GM23338 (cell line): ENCODE measurements at regions not wholly inside any gene's neighbourhood (a gene's known extent, or its start where the extent isn't known, plus 50 kb on each side); places are given as distances from the start of the nearest gene placed in this dataset.
A peak's percentile ranks its signal among the peaks of the same experiment; 100 is the strongest.

ENCODE experiments used
- ATAC-seq: fragments of 200-7000 bp; cut with Tn5 transposase; 3 replicates; pipeline ENCODE4 v1.9.1; 2020
- DNase-seq: peaks from one replicate; pipeline ENCODE4 v3.0.0-alpha.2; 2015; ENCODE audit warnings: low spot score
- H2AFZ ChIP-seq: fragments of 200-600 bp; sonication (generic); 2 replicates; pipeline ENCODE4 v1.8.0; 2016; ENCODE audit warnings: antibody characterized with exemption, mild to moderate bottlenecking, moderate library complexity
- H3F3A ChIP-seq: fragments of 200-600 bp; sonication (generic); replicated peaks from 2 replicates; pipeline ENCODE4 v1.8.0; 2017; ENCODE audit warnings: antibody characterized with exemption, mixed run types, low read depth
- H3K27ac ChIP-seq: fragments of 200-600 bp; sonication (generic); 2 replicates; pipeline ENCODE4 v1.6.1; 2016; ENCODE audit warnings: low read depth
- H3K27me3 ChIP-seq: fragments of 200-600 bp; sonication (generic); 2 replicates; pipeline ENCODE4 v1.8.0; 2016; ENCODE audit warnings: mild to moderate bottlenecking, mixed run types, moderate library complexity; ENCODE audit not compliant: insufficient read depth
- H3K36me3 ChIP-seq: fragments of 200-600 bp; sonication (generic); 2 replicates; pipeline ENCODE4 v1.8.0; 2016; ENCODE audit warnings: mild to moderate bottlenecking; ENCODE audit not compliant: insufficient read depth
- H3K4me1 ChIP-seq: fragments of 200-600 bp; sonication (generic); 2 replicates; pipeline ENCODE4 v1.8.0; 2016; ENCODE audit warnings: mild to moderate bottlenecking, moderate library complexity; ENCODE audit not compliant: insufficient read depth
- H3K4me2 ChIP-seq: fragments of 200-600 bp; sonication (generic); 2 replicates; pipeline ENCODE4 v1.7.1; 2017; ENCODE audit warnings: mixed run types
- H3K4me3 ChIP-seq: fragments of 200-600 bp; sonication (generic); 2 replicates; pipeline ENCODE4 v1.6.1; 2016; ENCODE audit warnings: mixed run types
- H3K79me2 ChIP-seq: fragments of 200-600 bp; sonication (generic); replicated peaks from 2 replicates; pipeline ENCODE4 v1.8.0; 2017; ENCODE audit warnings: mild to moderate bottlenecking; ENCODE audit not compliant: insufficient read depth
- H3K9me2 ChIP-seq: fragments of 200-600 bp; sonication (generic); 2 replicates; pipeline ENCODE4 v1.8.0; 2017; ENCODE audit not compliant: insufficient read depth
- H4K20me1 ChIP-seq: fragments of 200-600 bp; sonication (generic); replicated peaks from 2 replicates; pipeline ENCODE4 v1.8.0; 2017; ENCODE audit warnings: mild to moderate bottlenecking; ENCODE audit not compliant: insufficient read depth
- H3K27ac Mint-ChIP-seq: 2 replicates; pipeline ENCODE4 v1.8.0; 2020; ENCODE audit warnings: inconsistent platforms, mild to moderate bottlenecking, moderate library complexity, mixed read lengths
- H3K27me3 Mint-ChIP-seq: 3 replicates; pipeline ENCODE4 v1.8.0; 2022; ENCODE audit warnings: low read depth, mild to moderate bottlenecking, moderate library complexity, mixed read lengths, inconsistent platforms; ENCODE audit not compliant: insufficient read depth, poor library complexity
- H3K36me3 Mint-ChIP-seq: 3 replicates; pipeline ENCODE4 v1.8.0; 2021; ENCODE audit warnings: low read depth, mild to moderate bottlenecking, inconsistent platforms, moderate library complexity, mixed read lengths
- H3K4me1 Mint-ChIP-seq: 3 replicates; pipeline ENCODE4 v1.8.0; 2020; ENCODE audit warnings: mild to moderate bottlenecking, inconsistent platforms, mixed read lengths
- H3K4me3 Mint-ChIP-seq: 3 replicates; pipeline ENCODE4 v1.8.0; 2021; ENCODE audit warnings: moderate library complexity, mild to moderate bottlenecking, inconsistent platforms, mixed read lengths
- H3K9me3 Mint-ChIP-seq: 3 replicates; pipeline ENCODE4 v1.8.0; 2020; ENCODE audit warnings: moderate library complexity, mild to moderate bottlenecking, inconsistent platforms, mixed read lengths
- EZH2 ChIP-seq: fragments of 200-600 bp; sonication (generic); IDR thresholded peaks from one replicate; pipeline ENCODE4 v1.8.0; 2017; ENCODE audit warnings: antibody characterized with exemption, mild to moderate bottlenecking, low read depth; ENCODE audit not compliant: unreplicated experiment
- EZH2phosphoT487 ChIP-seq: fragments of 200-600 bp; sonication (generic); IDR thresholded peaks from one replicate; pipeline ENCODE4 v1.8.1; 2018; ENCODE audit warnings: antibody characterized with exemption; ENCODE audit not compliant: unreplicated experiment
- JUNB ChIP-seq: IDR thresholded peaks from one replicate; pipeline ENCODE4 v1.6.1; 2016; ENCODE audit warnings: antibody characterized with exemption; ENCODE audit not compliant: unreplicated experiment
- NANOG ChIP-seq: IDR thresholded peaks from 2 replicates; pipeline ENCODE4 v1.6.1; 2016; ENCODE audit warnings: antibody characterized with exemption, borderline replicate concordance
- TF ChIP-seq, protein P1 (sequence below): fragments of 250-450 bp; sonication (Bioruptor Pico); IDR thresholded peaks from 2 replicates; pipeline ENCODE4 v1.5.0; 2020; ENCODE audit warnings: mild to moderate bottlenecking, moderate library complexity
- TF ChIP-seq, protein P2 (sequence below): IDR thresholded peaks from 2 replicates; pipeline ENCODE4 v1.6.1; 2016; ENCODE audit warnings: antibody characterized with exemption
- TF ChIP-seq, protein P3 (sequence below): IDR thresholded peaks from one replicate; pipeline ENCODE4 v1.6.1; 2018; ENCODE audit warnings: antibody characterized with exemption; ENCODE audit not compliant: unreplicated experiment
- TF ChIP-seq, protein P4 (sequence below), 2 experiments: fragments of 200-600 bp in 1 of 2; sonication (generic) in 1 of 2; conservative IDR thresholded peaks; 2 replicates each; pipeline versions ENCODE4 v1.5.1 to v1.6.1; 2016 to 2017; ENCODE audit warnings: antibody characterized with exemption in 2 of 2, low read depth in 2 of 2, mild to moderate bottlenecking in 2 of 2, moderate library complexity in 1 of 2

DNA sequence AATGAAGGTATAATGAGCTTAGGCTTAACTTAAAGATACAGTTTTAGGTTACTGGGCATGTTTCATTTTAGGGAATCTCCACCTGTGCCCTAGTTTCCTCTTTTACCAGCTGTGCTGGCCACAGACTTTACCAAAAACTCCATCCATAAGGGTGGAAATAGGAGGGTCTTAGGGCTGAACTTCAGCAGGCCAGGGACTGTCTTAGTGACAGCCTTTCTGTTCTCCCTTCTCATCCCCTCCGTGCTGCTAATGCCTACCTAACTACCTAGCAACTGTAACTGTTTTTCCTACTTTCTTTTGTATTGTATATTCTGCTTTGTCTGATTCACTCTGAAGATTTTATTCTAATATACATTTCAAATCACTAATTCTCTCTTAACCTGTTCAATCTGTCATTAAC, 1375.3 kb downstream of the PCDH18 start (continued):
- TF ChIP-seq, protein P1, sequence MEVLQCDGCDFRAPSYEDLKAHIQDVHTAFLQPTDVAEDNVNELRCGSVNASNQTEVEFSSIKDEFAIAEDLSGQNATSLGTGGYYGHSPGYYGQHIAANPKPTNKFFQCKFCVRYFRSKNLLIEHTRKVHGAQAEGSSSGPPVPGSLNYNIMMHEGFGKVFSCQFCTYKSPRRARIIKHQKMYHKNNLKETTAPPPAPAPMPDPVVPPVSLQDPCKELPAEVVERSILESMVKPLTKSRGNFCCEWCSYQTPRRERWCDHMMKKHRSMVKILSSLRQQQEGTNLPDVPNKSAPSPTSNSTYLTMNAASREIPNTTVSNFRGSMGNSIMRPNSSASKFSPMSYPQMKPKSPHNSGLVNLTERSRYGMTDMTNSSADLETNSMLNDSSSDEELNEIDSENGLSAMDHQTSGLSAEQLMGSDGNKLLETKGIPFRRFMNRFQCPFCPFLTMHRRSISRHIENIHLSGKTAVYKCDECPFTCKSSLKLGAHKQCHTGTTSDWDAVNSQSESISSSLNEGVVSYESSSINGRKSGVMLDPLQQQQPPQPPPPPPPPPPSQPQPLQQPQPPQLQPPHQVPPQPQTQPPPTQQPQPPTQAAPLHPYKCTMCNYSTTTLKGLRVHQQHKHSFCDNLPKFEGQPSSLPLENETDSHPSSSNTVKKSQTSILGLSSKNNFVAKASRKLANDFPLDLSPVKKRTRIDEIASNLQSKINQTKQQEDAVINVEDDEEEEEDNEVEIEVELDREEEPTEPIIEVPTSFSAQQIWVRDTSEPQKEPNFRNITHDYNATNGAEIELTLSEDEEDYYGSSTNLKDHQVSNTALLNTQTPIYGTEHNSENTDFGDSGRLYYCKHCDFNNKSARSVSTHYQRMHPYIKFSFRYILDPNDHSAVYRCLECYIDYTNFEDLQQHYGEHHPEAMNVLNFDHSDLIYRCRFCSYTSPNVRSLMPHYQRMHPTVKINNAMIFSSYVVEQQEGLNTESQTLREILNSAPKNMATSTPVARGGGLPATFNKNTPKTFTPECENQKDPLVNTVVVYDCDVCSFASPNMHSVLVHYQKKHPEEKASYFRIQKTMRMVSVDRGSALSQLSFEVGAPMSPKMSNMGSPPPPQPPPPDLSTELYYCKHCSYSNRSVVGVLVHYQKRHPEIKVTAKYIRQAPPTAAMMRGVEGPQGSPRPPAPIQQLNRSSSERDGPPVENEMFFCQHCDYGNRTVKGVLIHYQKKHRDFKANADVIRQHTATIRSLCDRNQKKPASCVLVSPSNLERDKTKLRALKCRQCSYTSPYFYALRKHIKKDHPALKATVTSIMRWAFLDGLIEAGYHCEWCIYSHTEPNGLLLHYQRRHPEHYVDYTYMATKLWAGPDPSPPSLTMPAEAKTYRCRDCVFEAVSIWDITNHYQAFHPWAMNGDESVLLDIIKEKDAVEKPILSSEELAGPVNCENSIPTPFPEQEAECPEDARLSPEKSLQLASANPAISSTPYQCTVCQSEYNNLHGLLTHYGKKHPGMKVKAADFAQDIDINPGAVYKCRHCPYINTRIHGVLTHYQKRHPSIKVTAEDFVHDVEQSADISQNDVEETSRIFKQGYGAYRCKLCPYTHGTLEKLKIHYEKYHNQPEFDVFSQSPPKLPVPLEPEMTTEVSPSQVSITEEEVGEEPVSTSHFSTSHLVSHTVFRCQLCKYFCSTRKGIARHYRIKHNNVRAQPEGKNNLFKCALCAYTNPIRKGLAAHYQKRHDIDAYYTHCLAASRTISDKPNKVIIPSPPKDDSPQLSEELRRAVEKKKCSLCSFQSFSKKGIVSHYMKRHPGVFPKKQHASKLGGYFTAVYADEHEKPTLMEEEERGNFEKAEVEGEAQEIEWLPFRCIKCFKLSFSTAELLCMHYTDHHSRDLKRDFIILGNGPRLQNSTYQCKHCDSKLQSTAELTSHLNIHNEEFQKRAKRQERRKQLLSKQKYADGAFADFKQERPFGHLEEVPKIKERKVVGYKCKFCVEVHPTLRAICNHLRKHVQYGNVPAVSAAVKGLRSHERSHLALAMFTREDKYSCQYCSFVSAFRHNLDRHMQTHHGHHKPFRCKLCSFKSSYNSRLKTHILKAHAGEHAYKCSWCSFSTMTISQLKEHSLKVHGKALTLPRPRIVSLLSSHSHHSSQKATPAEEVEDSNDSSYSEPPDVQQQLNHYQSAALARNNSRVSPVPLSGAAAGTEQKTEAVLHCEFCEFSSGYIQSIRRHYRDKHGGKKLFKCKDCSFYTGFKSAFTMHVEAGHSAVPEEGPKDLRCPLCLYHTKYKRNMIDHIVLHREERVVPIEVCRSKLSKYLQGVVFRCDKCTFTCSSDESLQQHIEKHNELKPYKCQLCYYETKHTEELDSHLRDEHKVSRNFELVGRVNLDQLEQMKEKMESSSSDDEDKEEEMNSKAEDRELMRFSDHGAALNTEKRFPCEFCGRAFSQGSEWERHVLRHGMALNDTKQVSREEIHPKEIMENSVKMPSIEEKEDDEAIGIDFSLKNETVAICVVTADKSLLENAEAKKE: no peak
- TF ChIP-seq EZH2 (no peak), NANOG (no peak), EZH2phosphoT487 (no peak), JUNB (no peak)
- TF ChIP-seq, protein P2, sequence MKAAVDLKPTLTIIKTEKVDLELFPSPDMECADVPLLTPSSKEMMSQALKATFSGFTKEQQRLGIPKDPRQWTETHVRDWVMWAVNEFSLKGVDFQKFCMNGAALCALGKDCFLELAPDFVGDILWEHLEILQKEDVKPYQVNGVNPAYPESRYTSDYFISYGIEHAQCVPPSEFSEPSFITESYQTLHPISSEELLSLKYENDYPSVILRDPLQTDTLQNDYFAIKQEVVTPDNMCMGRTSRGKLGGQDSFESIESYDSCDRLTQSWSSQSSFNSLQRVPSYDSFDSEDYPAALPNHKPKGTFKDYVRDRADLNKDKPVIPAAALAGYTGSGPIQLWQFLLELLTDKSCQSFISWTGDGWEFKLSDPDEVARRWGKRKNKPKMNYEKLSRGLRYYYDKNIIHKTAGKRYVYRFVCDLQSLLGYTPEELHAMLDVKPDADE: no peak

DNA sequence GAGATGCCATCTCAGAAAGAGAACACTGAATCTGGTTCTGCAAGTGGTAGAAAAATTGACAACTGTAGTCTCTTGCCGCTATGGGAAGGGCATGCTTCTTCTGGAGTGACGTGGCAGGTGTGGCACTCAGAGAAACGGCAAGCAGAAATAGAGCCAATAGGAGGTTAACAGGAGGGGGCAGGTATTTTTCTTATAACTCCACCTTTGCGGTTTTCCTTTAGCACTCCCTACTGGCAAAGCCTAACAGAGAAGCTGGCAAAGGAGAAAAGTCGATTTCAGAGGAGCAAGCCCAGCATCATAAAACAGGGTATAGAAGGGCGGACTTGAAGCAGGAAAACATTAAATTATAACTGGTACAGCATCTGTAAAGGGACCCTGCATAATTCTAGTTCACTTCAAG, 1382.2 kb downstream of the PCDH18 start:
- no peak for ATAC-seq
- TF ChIP-seq, protein P3, sequence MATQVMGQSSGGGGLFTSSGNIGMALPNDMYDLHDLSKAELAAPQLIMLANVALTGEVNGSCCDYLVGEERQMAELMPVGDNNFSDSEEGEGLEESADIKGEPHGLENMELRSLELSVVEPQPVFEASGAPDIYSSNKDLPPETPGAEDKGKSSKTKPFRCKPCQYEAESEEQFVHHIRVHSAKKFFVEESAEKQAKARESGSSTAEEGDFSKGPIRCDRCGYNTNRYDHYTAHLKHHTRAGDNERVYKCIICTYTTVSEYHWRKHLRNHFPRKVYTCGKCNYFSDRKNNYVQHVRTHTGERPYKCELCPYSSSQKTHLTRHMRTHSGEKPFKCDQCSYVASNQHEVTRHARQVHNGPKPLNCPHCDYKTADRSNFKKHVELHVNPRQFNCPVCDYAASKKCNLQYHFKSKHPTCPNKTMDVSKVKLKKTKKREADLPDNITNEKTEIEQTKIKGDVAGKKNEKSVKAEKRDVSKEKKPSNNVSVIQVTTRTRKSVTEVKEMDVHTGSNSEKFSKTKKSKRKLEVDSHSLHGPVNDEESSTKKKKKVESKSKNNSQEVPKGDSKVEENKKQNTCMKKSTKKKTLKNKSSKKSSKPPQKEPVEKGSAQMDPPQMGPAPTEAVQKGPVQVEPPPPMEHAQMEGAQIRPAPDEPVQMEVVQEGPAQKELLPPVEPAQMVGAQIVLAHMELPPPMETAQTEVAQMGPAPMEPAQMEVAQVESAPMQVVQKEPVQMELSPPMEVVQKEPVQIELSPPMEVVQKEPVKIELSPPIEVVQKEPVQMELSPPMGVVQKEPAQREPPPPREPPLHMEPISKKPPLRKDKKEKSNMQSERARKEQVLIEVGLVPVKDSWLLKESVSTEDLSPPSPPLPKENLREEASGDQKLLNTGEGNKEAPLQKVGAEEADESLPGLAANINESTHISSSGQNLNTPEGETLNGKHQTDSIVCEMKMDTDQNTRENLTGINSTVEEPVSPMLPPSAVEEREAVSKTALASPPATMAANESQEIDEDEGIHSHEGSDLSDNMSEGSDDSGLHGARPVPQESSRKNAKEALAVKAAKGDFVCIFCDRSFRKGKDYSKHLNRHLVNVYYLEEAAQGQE: no peak
- TF ChIP-seq, protein P4, sequence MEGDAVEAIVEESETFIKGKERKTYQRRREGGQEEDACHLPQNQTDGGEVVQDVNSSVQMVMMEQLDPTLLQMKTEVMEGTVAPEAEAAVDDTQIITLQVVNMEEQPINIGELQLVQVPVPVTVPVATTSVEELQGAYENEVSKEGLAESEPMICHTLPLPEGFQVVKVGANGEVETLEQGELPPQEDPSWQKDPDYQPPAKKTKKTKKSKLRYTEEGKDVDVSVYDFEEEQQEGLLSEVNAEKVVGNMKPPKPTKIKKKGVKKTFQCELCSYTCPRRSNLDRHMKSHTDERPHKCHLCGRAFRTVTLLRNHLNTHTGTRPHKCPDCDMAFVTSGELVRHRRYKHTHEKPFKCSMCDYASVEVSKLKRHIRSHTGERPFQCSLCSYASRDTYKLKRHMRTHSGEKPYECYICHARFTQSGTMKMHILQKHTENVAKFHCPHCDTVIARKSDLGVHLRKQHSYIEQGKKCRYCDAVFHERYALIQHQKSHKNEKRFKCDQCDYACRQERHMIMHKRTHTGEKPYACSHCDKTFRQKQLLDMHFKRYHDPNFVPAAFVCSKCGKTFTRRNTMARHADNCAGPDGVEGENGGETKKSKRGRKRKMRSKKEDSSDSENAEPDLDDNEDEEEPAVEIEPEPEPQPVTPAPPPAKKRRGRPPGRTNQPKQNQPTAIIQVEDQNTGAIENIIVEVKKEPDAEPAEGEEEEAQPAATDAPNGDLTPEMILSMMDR (conservative IDR thresholded peaks at IDR 0.05; ENCODE audit: low read depth in 2 of 2): peak in 1 of 2 experiments; percentile 41; a peak in 2 of 4 replicates
- no peaks in the 10 kb centered on the region for H3K4me1 Mint-ChIP-seq

More for the DNA sequence above, 1382.2 kb downstream of the PCDH18 start:
- peaks cover 32% of the 10 kb centered on the region for H3K9me3 Mint-ChIP-seq
- Histone ChIP-seq H3F3A (no peaks in the 10 kb centered on the region), H3K27ac (no peak overlapping the region), H3K27me3 (no peaks in the 10 kb centered on the region), H3K4me3 (no peak overlapping the region), H3K9me2 (no peaks in the 10 kb centered on the region), H3K4me2 (no peak overlapping the region), H2AFZ (no peak overlapping the region), H3K79me2 (no peaks in the 10 kb centered on the region), H3K4me1 (no peaks in the 10 kb centered on the region), H4K20me1 (no peaks in the 10 kb centered on the region), H3K36me3 (no peaks in the 10 kb centered on the region)
- H3K4me3 Mint-ChIP-seq: no peak overlapping the region
- H3K27me3 Mint-ChIP-seq: no peaks in the 10 kb centered on the region
- peak; percentile 7 for DNase-seq
- no peak overlapping the region for H3K27ac Mint-ChIP-seq
- peaks cover 24% of the 10 kb centered on the region for H3K36me3 Mint-ChIP-seq
